MM.1S (cell line): ENCODE measurements at regions not wholly inside any gene's neighbourhood (a gene's known extent, or its start where the extent isn't known, plus 50 kb on each side); places are given as distances from the start of the nearest gene placed in this dataset.

Experiments used
- DNase-seq: peaks from one replicate; pipeline ENCODE4 v3.0.0-alpha.2; 2015
- H2AFZ ChIP-seq: fragments of 300-600 bp; sonication (generic); 2 replicates; pipeline ENCODE4 v1.6.0; 2016; ENCODE audit warnings: antibody characterized with exemption, low read length
- H3F3A ChIP-seq: fragments of 300-600 bp; sonication (generic); 2 replicates; pipeline ENCODE4 v1.6.1; 2016; ENCODE audit warnings: mild to moderate bottlenecking, antibody characterized with exemption, low read length, moderate library complexity, mixed read lengths; ENCODE audit not compliant: insufficient read depth
- H3K27ac ChIP-seq: fragments of 300-600 bp; sonication (generic); 2 replicates; pipeline ENCODE4 v1.5.1; 2016; ENCODE audit warnings: mild to moderate bottlenecking, low read length
- H3K27me3 ChIP-seq: fragments of 300-600 bp; sonication (generic); replicated peaks from 2 replicates; pipeline ENCODE4 v1.6.0; 2016; ENCODE audit warnings: low read length; ENCODE audit not compliant: insufficient read depth
- H3K36me3 ChIP-seq: fragments of 300-600 bp; sonication (generic); replicated peaks from 2 replicates; pipeline ENCODE4 v1.6.1; 2016; ENCODE audit warnings: mild to moderate bottlenecking, low read length, mixed read lengths; ENCODE audit not compliant: insufficient read depth
- H3K4me1 ChIP-seq: fragments of 300-600 bp; sonication (generic); 2 replicates; pipeline ENCODE4 v1.6.1; 2016; ENCODE audit warnings: low read length, mixed read lengths
- H3K4me2 ChIP-seq: fragments of 300-600 bp; sonication (generic); 2 replicates; pipeline ENCODE4 v1.6.0; 2016; ENCODE audit warnings: low read depth, low read length
- H3K4me3 ChIP-seq: fragments of 300-600 bp; sonication (generic); 2 replicates; pipeline ENCODE4 v1.5.1; 2016; ENCODE audit warnings: low read length, mixed read lengths
- H3K79me2 ChIP-seq: fragments of 300-600 bp; sonication (generic); 2 replicates; pipeline ENCODE4 v1.6.1; 2016; ENCODE audit warnings: mixed run types, low read length, mixed read lengths
- H3K9ac ChIP-seq: fragments of 300-600 bp; sonication (generic); 2 replicates; pipeline ENCODE4 v1.6.1; 2016; ENCODE audit warnings: low read length, mixed read lengths
- H3K9me2 ChIP-seq: fragments of 300-600 bp; sonication (generic); replicated peaks from 2 replicates; pipeline ENCODE4 v1.6.1; 2016; ENCODE audit warnings: mild to moderate bottlenecking, low read length, mixed read lengths; ENCODE audit not compliant: insufficient read depth
- H3K9me3 ChIP-seq: fragments of 300-600 bp; sonication (generic); replicated peaks from 2 replicates; pipeline ENCODE4 v1.6.1; 2016; ENCODE audit warnings: mild to moderate bottlenecking, low read length, mixed read lengths; ENCODE audit not compliant: insufficient read depth
- H4K20me1 ChIP-seq: fragments of 300-600 bp; sonication (generic); 2 replicates; pipeline ENCODE4 v1.6.1; 2016; ENCODE audit warnings: mild to moderate bottlenecking, low read length, moderate library complexity, mixed read lengths; ENCODE audit not compliant: insufficient read depth
- EZH2 ChIP-seq: fragments of 300-600 bp; sonication (generic); optimal IDR thresholded peaks from 2 replicates; pipeline ENCODE3; 2017; ENCODE audit warnings: low read depth, mild to moderate bottlenecking, antibody characterized with exemption, low read length, mixed read lengths
- EZH2phosphoT487 ChIP-seq: fragments of 300-600 bp; sonication (generic); IDR thresholded peaks from 2 replicates; pipeline ENCODE4 v1.6.1; 2018; ENCODE audit warnings: antibody characterized with exemption, low read length
- TF ChIP-seq, protein P1 (sequence below): fragments of 300-600 bp; sonication (generic); IDR thresholded peaks from 2 replicates; pipeline ENCODE4 v1.5.1; 2016; ENCODE audit warnings: antibody characterized with exemption, low read length, mixed read lengths

DNA sequence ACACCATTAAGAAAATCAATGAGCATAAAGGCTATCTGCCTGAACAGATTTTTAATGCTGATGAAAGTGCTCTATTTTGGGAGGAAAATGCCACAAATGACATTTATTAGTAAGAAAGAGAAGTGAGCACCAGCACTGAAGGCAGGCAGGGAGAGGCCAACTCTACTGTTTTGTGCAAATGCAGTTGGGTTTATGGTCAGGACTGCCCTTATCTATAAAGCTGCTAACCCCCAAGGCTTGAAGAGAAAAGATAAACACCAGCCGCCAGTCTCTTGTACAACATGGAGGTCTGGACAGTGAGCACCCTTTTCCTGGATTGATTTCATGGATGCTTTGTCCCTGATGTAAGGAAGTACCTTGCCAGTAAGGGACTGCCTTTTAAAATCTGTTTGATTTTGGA is 246.8 kb upstream of the SFSWAP start:
- H3K9me3 ChIP-seq: no peaks in the 10 kb centered on the region
- no peak overlapping the region for H3K9ac ChIP-seq
- H3K9me2 ChIP-seq: no peaks in the 10 kb centered on the region
- no peak overlapping the region for H3K4me3 ChIP-seq
- no peak overlapping the region for H3K27ac ChIP-seq
- 0 out of 2 replicates have a peak, but pooled peaks cover 2% of the 10 kb centered on the region for H3K27me3 ChIP-seq
- no peak for DNase-seq
- H3K4me2 ChIP-seq: no peak overlapping the region
- no peaks in the 10 kb centered on the region for H3K4me1 ChIP-seq
- H3K79me2 ChIP-seq: no peaks in the 10 kb centered on the region
- TF ChIP-seq EZH2 (no peak), EZH2phosphoT487 (no peak)
- TF ChIP-seq, protein P1, sequence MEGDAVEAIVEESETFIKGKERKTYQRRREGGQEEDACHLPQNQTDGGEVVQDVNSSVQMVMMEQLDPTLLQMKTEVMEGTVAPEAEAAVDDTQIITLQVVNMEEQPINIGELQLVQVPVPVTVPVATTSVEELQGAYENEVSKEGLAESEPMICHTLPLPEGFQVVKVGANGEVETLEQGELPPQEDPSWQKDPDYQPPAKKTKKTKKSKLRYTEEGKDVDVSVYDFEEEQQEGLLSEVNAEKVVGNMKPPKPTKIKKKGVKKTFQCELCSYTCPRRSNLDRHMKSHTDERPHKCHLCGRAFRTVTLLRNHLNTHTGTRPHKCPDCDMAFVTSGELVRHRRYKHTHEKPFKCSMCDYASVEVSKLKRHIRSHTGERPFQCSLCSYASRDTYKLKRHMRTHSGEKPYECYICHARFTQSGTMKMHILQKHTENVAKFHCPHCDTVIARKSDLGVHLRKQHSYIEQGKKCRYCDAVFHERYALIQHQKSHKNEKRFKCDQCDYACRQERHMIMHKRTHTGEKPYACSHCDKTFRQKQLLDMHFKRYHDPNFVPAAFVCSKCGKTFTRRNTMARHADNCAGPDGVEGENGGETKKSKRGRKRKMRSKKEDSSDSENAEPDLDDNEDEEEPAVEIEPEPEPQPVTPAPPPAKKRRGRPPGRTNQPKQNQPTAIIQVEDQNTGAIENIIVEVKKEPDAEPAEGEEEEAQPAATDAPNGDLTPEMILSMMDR: no peak
- no peaks in the 10 kb centered on the region for H3K36me3 ChIP-seq
- no peak overlapping the region for H2AFZ ChIP-seq
- H4K20me1 ChIP-seq: no peaks in the 10 kb centered on the region
- H3F3A ChIP-seq: no peaks in the 10 kb centered on the region

DNA sequence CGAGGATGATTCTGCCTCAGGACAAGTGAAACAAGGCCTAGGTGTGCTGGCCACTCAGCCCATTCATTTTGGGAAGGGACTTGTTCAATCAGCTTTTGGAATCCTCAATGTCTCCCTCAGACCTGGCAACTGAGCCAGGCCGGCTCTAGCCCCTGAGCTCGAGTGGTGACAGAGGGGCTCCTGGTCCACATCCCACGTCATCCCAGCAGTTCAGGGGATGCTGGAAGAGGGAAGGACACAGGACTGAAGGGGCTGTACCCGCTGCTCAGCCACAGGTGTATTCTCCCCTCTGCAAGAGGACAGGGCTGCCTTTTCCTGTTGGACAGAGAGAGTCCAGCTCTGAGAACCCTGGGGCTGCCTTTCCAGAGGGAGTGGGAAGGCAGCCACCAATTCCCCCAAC is 244.6 kb upstream of the SFSWAP start:
- H3K36me3 ChIP-seq: no peaks in the 10 kb centered on the region
- H3K4me1 ChIP-seq: no peaks in the 10 kb centered on the region
- no peaks in the 10 kb centered on the region for H3F3A ChIP-seq
- no peaks in the 10 kb centered on the region for H4K20me1 ChIP-seq
- no peak overlapping the region for H3K4me2 ChIP-seq
- H3K79me2 ChIP-seq: no peaks in the 10 kb centered on the region
- no peaks in the 10 kb centered on the region for H3K27me3 ChIP-seq
- no peak overlapping the region for H3K9ac ChIP-seq
- no peak overlapping the region for H2AFZ ChIP-seq
- H3K27ac ChIP-seq: no peak overlapping the region
- no peaks in the 10 kb centered on the region for H3K9me3 ChIP-seq
- no peak for TF ChIP-seq EZH2
- TF ChIP-seq EZH2phosphoT487: no peak
- TF ChIP-seq, protein P1: no peak
- DNase-seq: no peak
- H3K9me2 ChIP-seq: no peaks in the 10 kb centered on the region
- H3K4me3 ChIP-seq: no peak overlapping the region

DNA sequence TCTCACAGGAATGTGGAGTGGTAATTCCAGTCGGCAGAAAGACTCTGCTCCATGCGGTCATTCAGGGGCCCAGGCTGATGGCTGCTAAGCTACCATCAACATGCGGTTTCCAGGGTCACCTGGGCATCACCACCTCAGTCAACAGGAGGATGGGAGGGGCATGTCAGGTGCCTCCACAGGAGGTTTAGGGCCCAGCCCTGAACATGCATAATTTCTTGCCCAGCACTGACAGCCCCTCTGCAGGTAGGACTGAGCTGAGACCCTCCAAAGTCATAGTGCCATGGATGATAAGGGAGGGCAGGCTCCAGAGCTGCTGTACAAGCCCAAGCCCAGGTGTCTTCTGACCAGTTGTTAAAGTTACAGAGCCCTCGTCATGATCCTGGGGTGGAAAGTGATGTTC is 244.0 kb upstream of the SFSWAP start:
- TF ChIP-seq, protein P1: no peak
- no peak for TF ChIP-seq EZH2
- TF ChIP-seq EZH2phosphoT487: no peak
- H3K79me2 ChIP-seq: no peaks in the 10 kb centered on the region
- no peak overlapping the region for H3K9ac ChIP-seq
- H3K27me3 ChIP-seq: no peaks in the 10 kb centered on the region
- H2AFZ ChIP-seq: no peak overlapping the region
- H3K4me2 ChIP-seq: no peak overlapping the region
- no peaks in the 10 kb centered on the region for H3K4me1 ChIP-seq
- no peaks in the 10 kb centered on the region for H3K9me2 ChIP-seq
- no peak for DNase-seq
- no peak overlapping the region for H3K27ac ChIP-seq
- no peaks in the 10 kb centered on the region for H4K20me1 ChIP-seq
- no peaks in the 10 kb centered on the region for H3F3A ChIP-seq
- no peaks in the 10 kb centered on the region for H3K36me3 ChIP-seq
- H3K9me3 ChIP-seq: no peaks in the 10 kb centered on the region
- H3K4me3 ChIP-seq: no peak overlapping the region
